Heart left ventricle (tissue), 13 donors: ENCODE measurements at regions not wholly inside any gene's neighbourhood (a gene's known extent, or its start where the extent isn't known, plus 50 kb on each side); places are given as distances from the start of the nearest gene placed in this dataset.

Experiments used
- CTCF ChIP-seq, 12 donors: fragments of 200-600 bp; sonication (generic) in 4 of 12; IDR thresholded peaks; one replicate each; pipeline versions ENCODE4 v1.5.0 to v1.8.0; 2018 to 2022; ENCODE audit warnings: antibody characterized with exemption in 12 of 12, mild to moderate bottlenecking in 5 of 12
- POLR2A ChIP-seq, 2 donors: fragments of 450-650 bp; IDR thresholded peaks; one replicate each; pipeline ENCODE4 v1.6.1; 2017; ENCODE audit warnings: antibody characterized with exemption in 2 of 2, mild to moderate bottlenecking in 2 of 2, moderate library complexity in 2 of 2
- donor health status: ischemic (EF 13 %, LVEDD 7.1; RV severe dilation, severe dysfunction).
- donor health status: DM: no; HTN: yes; CAD: no.
- donor health status: DM: no; HTN: no; CAD: no.
- donor health status: ischemic (EF 25% LVEDD 6.9; RV normal size, moderate dysfunction).
- donor health status: ischemic (EF 25% LVEDD 5.7; RV mildly dilated, moderate dysfunction).
- donor health status: ischemic (EF 35%, LVEDD 5.7; RV mildly dilated, moderate dysfunction).
- donor health status: nonischemic (EF 11% LVEDD 7.7; RV severe dilation, severe dysfunction).
- donor health status: DM: yes; HTN: yes; CAD: no.
- donor health status: PGD.
- donor health status: ischemic (EF 29% LVEDD 5.4; RV normal size, mild dysfunction).
- donor health status: nonischemic (EF 23%, LVEDD 6.1; RV moderate dilation, normal function).

GRCh38 chr10:30786131-30786530, 156.6 kb upstream of the LYZL2 start:
- no peak for TF ChIP-seq POLR2A (IDR thresholded peaks at IDR 0.05)
- no peak for TF ChIP-seq CTCF (IDR thresholded peaks at IDR 0.05)
